T-helper 1 cell treated with Interleukin-12 subunit alpha and Interleukin-12 subunit beta and Interleukin-4 antibody, amounts not matched to agents 30 ng/mL and 1 ng/mL, for 36 hours (primary cell): ENCODE measurements at regions not wholly inside any gene's neighbourhood (a gene's known extent, or its start where the extent isn't known, plus 50 kb on each side); places are given as distances from the start of the nearest gene placed in this dataset.
"Not testable (repeated sequence)": the region's sequence is repeated elsewhere in the genome, so short reads cannot be mapped to it uniquely, and the experiment has no call there.

Experiments
- intact Hi-C: fragments of 100-400 bp; cut with micrococcal nuclease; formaldehyde crosslinking; loops from one replicate; pipeline ENCODE4 v1.15.1; 2024

DNA sequence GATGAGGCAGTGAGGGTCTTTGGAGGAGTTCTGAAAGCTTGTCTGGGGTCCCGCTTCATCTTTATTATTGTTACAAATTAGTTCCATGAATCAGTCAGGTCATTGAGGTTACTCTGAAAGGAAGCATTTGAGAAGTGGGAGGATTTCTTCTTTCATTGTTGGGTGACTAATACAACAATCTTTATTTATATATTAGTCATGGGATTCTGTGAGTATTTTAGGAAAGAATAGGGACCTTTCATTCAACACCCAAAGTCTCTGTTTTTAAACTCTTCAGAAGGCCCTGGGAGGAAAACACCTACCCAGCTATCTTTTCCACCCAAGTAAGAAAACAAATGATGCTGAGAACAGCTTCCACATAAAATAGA is 98.3 kb downstream of the SOD2 start:
- intact Hi-C loops, result no loop called here

DNA sequence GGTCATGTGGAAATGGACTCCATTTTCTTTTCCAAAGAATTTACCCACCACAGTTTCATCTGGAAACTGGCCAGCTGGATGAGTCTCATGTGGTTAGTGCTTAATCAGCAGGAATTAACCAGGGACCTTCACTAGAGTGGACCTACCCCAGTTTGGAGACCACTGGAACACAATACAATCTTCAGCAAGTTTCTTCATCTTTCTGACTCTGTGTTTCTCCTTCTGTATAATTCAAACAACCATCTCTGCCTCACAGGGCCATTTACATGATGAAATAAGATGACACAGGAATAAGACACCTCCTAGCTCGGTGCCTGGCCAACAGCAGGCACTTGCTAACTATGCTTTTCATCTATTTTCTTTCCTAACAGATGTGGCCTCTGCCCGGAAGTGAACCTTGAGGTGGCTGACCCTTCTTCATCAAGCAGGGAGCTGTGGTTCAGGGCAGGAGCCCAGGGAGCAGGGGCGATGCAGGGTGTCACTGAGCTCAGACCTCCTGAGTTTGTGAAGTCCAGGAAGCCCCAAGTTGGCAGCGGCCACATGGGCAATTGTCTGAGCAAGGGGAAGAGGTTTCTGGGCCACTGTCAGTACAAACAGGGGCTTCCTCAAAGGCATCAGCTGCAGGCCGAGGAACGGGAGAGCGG is 98.8 kb downstream of the SOD2 start:
- intact Hi-C loops, result no loop called here

DNA sequence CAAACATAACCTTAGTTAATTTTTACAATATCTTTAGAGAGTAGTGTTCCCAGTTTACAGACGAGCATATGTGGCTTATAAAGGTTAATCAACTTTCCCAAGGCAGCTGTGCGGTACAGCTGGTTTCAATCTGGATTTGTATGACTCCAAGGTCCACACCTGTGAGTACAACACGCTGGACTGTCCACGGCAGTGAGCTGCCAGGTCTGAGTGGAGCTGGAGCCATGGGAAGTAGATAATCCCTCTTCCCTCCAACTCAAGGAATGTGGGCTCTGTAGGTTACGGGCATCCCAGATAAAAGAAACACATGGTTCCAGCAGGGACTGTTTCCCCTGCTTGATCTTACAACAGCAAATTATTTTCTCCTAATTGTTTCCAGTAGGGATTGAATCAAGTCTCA is 102.2 kb downstream of the SOD2 start:
- intact Hi-C loops, result no loop called here

DNA sequence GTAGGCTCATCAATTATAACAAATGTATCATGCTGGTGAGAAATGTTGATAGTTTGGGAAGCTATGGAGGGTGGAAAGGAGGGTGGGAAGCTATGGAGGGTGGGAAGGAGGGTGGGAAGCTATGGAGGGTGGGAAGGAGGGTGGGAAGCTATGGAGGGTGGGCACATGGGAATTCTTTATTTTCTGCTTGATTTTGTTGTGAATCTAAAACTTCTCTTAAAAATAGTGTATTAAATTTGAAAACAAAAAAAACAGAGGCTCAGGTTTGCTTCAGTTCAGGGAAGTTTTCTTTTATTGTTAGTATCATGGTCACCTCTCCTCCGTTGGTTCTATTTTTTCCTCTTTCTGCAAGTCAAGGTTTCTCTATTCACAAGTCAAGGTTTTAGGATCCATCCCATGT is 106.4 kb downstream of the SOD2 start:
- intact Hi-C loops, result no loop called here

DNA sequence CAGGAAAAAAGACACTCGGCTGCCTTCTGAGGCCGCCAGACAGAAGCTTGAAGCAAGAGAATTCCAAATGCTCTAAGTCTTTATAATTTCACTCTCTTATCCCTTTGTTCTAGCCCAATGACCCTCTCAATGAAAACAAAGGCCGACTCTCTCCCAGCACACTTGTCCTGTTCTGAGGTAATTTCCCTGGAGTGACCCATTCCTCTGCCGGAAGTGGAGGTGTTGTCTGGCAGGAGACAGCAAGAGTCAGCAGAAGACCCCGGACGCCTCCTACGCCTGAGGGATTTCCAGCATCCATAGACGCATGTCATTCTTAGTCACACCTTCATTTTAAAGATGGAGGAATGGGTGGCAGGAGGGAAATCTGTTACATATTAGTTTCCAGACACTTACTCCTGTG is 110.3 kb downstream of the SOD2 start:
- intact Hi-C loops, result no loop called here

DNA sequence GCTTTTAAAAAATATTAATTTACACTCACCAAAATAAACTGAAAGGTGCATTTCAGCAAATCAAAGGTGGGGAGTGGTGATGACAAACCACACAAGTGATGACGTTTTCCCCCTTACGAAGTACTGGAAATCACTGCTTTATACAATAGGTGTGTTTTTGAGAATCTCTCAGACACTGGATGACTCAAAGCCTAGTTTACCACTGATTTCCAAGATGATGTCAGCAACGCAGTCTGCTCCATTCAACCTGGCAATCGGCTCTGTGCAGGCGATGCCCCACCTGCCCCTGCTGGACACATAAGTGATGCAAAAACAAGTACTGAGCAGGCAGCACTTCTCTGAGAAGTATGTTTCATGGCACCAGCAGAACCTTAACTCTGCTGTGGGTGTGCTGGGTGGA is 114.4 kb downstream of the SOD2 start:
- intact Hi-C loops, result no loop called here

DNA sequence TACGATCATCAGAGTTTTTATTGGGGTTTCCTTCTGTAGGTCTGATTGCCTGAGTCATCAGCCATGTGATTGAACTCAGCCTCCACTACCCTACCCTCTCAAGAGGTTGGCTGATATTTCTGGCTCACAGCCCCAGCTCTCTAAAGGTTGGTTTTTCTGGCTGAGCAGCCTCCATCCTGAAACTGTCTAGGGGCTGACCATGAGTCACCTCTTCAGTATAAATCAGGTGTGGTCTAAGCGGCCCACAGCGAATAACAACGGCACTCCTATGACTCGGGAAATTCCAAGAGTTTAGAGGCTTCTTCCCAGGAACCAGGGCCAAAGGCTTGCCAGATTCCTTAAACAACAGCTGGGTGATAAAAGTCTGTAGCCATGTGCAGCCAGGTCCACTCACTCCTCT is 115.5 kb downstream of the SOD2 start:
- intact Hi-C loops, result no loop called here

DNA sequence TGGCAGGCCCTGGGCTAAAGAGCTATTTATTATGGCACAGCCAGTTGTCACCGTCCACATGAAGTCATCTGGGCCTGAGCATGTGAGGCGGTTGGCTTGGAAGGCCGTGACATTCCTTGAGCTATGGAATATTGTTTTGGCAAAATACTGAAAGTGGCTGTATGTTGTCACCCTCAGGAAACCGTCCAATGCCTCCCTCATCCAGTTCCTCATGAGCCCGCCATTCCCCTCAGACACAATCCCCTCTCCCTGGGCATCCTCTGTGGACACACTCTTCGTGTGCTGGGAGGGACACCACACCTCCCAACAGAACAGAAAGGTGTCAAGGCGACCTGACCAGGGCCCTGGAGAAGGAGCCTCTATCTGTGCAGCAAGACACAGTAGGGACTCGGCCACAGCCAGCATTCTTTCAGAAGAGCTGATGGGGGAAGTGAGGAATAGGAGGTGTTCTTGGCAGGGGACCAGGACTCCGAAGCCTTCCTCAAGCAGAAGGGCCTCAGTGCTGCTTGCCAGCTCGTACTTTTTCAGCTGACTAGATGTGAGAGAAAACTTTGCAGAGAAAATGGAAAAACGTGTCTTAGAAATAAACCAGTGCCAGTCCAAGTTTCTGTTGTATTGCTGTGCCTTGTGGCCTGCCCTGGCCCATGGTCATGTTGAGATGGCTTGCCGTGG is 120.5 kb downstream of the SOD2 start:
- intact Hi-C loops, result no loop called here

DNA sequence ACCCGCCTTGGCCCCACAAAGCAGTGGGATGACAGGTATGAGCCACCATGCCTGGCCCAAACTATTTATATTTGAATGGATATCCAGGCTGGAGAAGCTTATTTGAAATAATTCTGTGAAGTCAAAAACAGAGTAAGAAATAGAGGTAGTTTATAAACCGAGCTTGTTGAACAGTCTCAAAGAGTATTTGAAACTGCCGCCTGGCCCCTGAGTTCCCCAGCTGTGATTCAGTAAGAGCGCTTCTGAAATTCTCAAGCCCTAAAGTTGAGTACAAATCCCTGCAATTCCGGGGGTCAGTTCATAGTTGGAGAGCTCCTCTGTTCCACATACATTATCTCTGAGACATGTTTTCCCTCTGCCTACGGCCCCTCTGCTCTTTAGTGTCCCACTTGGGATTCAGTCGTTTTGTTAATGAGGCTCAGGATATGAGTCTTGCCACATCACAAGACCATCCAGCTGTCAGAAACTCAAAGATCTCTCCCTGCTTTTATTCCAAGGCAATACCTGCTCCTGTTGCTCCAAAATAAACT is 127.8 kb downstream of the SOD2 start:
- intact Hi-C loops, result no loop called here

DNA sequence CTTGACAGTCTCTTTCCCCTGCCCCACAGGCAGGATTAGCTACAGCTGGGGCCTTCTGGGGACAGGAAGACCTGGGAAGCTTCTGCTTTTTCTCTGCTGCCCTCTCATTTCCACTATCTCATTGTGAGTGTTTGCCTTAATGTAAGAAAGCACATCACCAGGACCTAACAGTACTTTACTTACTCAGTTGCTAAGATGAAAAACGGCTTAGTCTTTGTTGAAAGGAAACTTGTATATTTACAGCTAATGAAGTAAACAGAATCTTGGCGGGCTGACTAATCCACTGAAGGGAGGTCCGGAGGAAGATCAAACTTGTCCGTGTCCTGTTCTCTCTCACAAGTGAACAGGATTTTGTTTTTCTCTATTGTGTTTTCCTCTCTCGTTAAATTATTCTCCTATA is 128.6 kb downstream of the SOD2 start:
- intact Hi-C loops, result no loop called here

DNA sequence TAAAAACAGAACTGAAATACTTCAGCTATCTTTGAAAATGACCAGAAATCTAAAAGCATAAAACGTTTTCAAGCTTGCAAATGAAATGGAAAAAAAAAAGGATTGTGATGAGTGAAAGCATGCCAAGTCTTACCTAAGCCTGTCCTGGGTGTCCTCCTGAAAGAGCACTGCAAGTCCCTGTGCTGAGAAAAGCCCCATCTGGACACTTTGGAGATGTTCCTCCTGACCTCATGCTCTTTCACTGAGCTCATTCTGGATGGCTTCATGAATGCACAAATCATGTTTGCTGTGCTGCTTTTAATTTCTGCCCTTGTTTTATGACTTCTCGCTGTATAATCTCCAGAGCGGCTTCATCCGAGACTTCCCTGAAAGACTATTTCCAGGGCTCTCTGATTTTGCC is 136.0 kb downstream of the SOD2 start:
- intact Hi-C loops, result no loop called here

DNA sequence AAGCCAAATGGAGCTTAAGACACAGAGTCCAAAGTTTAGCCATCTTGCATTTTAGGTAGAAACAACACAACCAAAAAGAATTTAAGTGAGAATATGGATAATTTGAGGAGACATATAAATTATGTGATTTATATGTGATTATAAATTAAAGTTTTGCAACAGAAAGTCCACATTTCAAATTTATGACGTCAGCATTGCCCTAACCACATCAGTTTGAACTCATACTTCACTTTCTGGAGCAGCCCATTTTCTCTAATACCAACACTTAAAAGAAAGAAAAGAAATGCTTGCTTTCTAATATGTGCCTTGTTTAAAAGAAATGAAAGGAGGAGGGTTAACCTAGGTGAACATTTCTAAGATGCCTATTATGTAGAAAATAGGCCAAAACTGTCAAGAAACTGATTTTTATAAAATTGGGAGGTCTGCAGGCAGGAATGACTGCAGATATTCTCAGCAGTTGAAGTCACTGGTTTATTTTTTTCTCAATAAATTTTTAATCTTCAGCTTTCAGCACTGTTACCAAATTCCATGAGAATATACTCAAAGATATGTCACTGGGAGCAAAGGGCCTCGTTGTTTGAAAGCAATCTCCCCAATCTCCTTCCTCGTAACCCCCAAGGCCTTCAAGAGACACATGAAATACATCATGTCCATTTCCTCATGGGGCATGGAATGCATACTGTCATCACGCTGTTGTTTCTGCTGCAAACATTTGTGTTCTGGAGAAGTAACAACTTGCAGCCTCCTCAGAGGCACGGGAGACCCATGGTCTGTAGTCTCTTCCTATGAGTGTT is 137.8 kb downstream of the SOD2 start:
- intact Hi-C loops, result no loop called here

DNA sequence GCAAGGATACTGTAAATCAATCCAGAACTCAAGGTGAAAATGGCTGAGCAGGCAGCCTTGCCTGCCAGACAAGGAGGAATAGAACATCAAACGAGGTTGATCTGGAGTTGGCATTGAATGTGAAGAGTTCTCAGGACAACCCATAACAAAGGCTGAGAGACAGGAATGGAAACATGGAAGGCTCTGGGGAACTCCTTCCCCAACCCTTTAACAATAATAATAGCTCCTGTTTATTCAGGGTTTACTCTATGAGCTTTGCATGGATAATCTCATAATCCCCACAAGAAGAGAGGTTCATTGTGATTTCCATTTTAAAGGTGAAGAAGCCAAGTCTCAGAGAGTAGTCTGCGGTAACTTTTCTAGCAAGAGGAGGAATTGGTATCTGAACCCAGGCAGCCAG is 151.7 kb downstream of the SOD2 start:
- intact Hi-C loops, result no loop called here

DNA sequence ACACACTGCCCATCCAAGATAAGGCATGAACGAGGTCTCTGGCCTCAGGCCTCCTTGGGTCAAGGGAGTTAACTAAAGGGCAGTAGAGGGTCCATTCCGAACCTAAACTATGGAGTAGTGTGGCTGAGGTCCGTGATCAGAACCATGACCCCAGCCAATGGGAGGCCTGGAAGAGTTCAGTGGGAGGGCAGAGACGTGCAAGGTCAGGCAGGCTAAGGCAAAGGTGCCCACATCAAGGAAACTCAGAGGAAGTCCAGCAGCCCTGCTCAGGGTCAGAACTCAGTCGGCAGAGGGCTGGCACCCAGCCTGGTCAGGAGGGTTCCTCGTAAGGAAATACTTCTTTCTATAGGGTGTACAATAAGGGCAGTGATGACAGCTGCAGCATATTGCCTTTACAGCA is 152.2 kb downstream of the SOD2 start:
- intact Hi-C loops, result no loop called here

DNA sequence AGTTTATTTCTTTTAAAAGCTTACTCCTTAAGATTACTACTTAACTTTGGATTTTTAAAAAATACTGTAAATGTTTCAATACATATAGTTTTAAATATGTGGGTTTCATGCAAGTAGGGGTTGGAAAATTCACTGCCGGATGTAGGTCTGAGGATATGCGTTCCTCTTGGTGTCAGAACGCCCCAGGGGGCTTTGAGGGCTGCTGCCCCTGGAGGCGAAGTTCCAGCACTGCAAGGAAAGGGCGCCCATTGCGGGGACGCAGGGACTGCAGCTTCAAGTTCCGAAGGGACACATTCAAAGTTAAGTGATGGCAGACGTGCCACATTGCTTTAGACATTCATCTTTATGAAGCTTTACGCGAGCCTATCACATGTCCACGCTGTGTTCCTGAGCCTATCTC is 152.9 kb downstream of the SOD2 start:
- intact Hi-C loops, result no loop called here

DNA sequence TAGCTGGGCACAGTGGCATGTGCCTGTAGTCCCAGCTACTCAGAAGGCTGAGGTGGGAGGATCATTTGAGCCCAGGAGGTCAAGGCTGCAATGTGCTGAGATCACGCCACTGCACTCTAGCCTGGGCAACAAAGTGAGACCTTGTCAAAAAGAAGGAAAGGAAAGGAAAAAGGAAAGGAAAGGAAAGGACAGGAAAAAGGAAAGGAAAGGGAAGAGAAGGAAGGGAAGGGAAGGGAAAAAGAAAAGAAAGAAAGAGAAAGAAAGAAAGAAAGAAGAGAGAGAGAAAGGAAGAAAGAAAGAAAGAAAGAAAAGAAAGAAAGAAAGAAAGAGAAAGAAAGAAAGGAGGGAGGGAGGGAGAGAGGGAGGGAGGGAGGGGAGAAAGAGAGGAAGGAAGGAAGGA is 155.0 kb downstream of the SOD2 start:
- intact Hi-C loops, result not testable (repeated sequence)

DNA sequence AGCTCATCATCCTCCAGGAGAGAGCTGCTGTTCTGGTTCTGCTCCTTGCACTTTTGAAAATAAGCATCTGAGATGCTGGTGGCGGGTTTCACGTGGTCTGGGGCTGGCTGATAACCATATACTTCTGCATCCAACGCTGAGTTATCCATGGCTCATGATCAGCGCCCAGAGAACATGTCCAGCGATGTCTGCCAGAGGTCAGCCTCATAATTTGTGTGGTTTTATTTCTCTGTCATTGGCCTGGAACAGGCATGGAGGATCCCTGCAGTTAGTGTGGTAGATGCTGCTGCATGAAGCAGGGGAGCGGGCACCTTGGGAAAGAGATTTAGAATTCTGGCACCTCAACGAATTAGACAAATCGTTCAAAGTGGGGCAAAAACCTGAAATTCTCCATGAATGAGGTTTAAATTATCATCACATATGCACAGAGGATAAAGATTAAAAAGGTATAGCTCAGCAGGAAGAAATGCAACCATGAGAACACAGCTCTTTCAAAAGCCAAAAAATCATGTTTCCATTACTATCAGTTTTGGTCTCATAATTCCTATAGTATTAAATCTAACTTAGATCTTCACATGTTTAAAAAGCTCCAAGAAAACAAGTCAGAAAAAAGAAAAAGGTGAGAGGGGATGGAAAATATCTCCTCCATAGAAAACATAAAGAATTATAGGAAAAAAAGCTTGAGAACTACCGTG is 157.2 kb downstream of the SOD2 start:
- intact Hi-C loops, result no loop called here

DNA sequence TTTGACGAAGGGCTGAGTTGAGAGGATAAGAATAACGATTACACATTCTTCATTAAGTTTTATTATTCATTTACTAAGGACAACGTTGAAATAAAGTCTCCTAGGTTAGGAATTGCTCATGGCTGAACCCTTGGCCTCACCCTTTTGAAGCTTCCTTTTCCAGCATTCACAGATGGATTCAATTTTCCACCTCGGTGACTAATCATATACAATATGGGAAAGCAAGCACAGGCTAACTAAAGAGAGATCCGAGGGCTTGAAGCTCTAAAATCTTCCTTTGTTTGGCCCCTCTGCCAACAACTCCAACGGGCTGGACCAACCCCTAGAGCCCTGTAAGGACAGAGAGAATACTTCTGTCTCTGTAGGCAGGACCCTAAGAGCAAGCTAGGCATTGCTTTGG is 159.5 kb downstream of the SOD2 start:
- intact Hi-C loops, result no loop called here

DNA sequence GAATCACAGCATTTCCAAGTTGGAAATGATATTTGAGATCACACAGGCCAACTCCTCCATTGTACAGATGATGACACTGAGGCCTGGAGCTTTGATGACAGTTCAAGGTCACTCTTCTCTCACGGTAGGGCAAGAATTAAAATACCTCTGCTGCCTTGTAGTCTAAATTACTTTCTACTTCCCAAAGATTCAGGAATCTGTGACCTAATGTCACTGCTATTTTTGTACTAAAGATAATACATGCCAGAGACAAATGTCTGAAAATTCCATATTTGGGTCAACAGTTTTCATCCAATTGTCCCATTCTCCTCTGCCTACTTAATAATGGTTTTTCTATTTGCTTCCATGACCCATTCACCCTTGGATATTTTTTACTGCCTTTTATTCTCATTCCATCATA is 160.0 kb downstream of the SOD2 start:
- intact Hi-C loops, result no loop called here

DNA sequence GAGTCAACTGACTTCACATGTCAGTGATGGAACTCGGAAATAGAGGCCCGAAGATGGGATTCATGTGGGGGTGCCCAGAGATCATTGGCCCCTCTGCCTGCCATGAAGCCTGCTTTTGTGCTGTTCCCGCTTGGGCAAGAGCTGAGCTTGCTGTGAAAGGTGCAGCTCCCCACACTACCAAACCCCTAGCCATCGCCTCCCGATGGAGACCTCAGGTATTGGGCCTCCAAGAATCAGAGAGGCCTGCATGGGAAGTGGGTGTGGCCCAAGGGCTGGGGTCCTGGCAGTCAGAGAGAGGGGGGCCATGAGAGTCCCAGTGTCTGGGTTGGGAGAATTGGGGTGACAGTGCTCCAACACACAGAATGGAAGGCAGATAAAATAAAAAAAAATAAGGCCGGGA is 160.9 kb downstream of the SOD2 start:
- intact Hi-C loops, result no loop called here

DNA sequence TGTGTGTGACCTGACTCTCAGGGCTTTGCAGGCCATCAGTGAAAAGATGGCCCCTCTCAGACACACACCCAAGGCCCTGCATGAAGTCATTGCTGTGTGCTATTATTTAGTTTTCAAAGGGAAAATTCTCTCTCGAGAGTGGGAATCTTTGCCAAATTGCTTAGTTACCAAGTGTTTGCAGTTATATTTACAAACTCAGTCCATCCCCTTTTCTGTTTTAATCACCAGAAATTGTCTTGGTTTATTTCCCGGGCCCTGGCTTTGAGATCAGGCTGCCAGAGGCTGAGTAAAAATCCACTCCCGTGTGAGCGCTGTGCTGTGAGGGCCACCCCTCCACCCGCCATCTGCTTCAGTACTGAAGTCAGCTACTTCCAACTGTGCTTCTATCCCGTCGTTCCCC is 163.1 kb downstream of the SOD2 start:
- intact Hi-C loops, result no loop called here

DNA sequence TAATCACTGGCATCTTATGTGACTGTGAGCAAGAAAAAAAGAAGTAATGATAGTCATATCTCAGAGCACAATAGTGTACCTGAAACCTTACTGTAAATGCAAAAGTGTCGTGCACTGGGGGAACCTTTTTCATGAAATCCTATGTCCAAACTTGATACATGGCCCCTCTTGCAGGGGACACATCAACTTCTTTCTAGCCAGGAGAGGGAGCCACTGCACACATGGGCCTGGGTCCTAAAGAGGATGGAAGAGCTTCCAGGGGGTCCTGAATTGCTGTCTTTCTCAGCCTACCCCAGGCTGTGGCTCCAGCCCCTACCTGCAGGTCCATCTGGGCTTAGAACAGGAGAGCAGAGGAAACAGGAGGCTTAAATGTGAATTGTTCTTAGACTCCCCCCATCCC is 165.7 kb downstream of the SOD2 start:
- intact Hi-C loops, result no loop called here
